ENCODE measurements at regions not wholly inside any gene's neighbourhood (a gene's known extent, or its start where the extent isn't known, plus 50 kb on each side); places are given as distances from the start of the nearest gene placed in this dataset.
"Not testable (repeated sequence)": the region's sequence is repeated elsewhere in the genome, so short reads cannot be mapped to it uniquely, and the experiment has no call there.

DNA sequence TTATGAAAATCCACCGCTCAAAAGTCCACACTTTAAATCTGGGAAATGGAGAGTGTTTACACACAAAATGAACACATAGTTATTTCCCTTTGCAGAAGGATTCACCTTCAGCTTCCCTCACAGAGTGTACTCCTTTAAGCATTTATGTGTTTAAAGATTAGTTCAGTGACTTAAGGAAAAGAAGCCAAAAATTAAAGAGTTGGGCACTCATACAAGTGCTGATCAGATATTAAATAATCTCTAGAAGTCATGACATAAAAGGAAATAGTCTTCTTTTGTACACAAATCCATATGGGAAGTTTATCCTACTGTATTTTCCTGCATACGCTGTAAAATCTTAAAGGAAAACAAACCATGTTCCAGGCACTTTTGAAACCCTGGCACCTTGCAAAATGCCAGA is 174.2 kb downstream of the LNPK start:
- no peak for DNase-seq

DNA sequence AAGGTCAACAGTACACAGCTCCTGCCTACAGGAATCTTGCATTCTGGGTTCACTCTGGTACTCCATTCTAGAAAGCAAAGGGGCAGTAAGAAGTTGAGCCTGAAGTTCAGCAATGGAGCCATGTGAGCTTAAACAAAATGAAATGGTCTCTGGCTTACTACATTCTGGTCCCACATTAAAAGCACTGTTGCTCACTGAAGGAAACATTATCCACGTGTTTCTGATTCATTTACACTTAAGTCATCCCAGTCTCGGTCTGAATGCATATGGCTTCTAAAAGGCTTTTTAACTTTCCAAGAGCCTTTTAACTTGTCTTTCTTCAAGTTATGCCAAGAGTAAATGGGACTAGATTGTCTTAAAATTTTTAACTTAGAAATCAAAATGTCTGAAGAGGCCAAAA is 177.8 kb downstream of the LNPK start:
- no peak for DNase-seq

DNA sequence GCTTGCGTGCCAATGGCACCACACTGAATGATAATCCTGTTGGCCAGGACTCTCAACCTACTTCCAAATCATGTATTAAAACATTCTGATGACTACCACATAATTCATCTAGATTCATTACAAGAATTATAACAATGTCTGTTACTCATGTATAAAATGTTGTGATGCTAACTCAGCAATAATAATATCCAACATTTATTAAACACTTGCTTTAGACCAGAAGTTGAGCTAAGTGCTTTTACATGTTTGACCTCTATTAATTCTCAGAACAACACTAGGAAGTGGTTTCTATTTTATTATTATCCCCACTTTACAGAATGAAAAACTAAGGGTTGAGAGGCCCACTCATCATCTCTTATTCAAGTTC is 178.4 kb downstream of the LNPK start:
- DNase-seq: no peak

DNA sequence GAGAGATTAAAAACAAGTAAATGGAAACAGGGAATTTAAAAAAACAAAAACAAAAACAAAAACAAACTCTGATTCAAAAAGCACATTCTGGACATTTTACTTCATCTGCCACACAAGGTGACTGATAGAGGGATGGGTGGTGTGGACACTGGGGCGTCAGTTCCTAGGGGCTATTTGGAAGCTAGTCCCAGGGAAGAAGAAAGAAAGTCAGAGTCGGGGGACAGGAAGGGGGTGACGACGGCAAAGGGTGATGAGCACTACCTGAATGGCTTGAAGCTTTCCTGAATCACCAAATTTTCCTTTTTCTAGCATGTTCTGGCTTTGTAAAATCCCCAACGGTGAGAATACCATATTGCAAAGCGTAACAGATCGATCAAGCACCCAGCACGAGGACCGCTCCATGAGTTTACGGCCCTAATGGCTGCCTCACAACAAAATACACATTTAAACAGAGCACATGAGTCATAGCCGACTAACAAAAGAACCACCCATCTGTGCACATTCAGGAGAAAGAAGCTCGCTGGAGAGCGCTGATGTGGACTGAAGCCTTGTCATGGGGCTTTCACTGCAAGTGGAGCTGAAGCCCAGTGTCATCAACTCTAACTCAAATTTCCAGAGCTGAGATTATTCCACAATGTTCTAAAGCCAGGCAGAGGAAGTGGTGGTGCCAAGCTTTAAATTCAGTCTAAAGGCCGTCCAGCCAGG is 178.9 kb downstream of the LNPK start:
- no peak for DNase-seq

DNA sequence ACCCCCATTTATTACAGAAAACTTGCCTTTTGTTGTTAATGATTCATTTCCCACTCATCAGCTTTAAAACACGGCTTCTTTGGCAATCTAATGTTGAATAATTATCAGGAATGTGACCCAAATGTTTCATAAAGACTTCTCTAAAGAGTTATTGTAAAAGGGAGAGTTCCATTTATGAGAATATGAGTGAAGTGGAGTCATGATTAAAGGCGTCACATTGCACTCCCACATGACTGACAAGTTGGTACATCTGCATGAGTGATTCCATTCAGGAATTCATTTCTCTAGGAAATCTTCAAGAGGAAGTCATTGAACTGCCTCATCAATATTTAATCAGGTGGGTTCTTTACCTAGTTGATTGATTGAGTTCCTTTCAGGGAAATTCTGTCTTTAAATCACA is 184.8 kb downstream of the LNPK start:
- DNase-seq: no peak

DNA sequence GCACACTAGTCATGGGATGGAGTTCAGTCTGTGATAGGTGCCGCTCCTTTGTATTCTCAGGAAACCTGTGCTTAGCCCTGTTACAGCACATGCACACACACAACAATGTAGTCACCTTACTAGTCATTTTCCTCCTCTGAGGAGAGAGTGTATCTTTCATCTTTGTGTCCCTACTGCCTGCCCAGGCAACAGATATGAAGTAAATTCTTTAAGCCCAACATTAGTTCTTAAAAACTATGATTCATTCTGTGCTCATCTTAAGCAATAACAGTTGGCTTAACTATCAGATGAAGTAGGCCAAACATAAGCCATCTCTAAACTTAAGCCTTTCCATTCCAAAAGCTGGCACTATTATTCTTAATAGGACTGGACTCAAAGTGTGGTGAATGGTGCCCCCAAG is 186.5 kb downstream of the LNPK start:
- DNase-seq: no peak

DNA sequence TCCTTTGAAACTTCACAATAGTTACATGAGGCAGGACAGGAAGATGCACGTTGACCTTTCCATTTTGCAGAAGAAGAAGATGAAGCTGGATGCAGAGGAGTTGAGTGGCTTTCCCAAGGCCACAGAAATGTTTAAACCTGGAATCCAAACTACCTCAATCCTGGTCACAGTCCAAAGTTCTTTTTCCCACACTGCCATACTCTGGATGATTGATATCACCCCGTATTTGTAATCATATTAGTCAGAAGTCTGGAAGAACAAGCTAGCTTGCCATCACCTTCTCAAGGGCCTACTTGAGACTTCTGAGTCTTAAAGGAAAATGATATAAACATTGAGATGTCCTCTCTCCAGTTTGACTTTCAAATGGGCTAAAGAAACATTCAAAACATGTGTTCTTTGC is 190.1 kb downstream of the LNPK start:
- DNase-seq: no peak

DNA sequence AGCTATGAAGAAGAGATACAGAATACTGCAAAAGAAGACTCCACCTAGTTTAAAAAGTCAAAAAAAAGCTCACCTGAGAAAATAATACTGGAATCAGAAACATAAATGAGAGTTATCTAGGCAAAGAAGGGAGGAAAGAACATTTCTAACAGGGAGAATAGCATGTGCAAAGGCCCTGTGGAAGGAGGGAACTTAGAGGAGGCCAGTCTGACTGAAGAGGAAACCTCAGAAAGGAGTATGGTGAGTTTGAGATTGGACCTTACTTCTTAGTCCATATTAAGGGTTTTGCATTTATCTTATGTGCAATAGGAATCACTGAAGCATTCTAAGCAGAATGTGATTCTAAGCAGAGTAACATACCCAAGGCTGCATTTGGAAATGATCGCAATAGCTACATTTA is 193.2 kb downstream of the LNPK start:
- no peak for DNase-seq

DNA sequence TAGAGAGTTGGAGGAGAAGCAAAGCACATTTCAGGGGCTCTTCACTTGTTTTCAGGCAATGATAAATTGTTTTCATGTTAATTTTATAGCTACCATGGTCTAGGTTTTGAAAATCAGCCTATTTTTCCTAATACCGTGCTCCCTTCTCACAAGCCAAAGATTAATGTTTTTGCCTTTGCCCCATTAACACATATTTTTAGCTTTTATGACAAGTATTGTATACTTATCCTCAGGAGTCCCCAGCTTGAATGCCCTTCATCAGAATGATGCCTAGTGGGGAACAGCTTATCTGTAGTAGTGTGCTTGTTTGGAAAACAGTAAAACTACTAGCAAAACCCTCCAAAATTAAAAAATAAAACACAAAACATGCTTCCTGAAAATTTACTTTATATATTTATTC is 194.0 kb downstream of the LNPK start:
- DNase-seq: no peak

DNA sequence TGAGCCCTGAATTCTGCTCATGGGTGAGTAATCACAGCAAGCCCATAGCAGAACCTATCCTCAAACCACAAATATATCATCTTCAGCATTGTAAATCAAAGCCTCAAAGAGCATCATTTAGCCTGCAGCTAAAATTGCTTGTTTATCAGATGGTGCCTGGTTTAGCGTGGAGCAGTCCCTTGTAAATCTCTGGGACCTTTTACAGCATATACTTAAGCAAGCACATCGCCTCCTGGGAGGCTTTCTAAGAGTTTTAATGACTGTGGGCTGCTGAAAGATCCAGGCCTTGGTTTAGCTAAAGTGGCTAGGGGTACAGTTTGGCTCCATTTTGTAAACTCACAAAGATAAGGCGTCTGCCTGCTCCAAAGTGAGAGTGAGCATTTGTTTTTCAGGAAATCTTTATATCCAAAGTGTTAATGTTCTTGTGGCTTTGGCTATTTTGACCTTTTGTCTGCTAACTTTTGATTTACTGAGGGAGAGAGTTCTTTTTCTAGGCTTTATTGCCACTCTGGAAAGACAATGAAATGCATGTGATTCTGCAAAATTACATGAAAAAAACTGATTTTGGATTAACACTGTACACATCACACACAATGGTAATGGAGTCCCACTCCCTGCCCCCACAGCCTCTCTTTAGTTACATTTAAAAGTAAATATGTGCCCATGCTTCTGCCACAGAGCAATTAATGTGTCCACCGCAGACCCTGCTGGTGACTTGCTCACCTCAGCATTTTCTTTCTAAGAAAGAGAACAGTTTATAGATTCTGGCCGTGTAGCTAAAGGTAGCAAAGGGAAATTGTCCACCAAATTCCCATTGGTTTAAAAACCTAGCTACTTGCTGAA is 194.8 kb downstream of the LNPK start:
- DNase-seq: no peak

DNA sequence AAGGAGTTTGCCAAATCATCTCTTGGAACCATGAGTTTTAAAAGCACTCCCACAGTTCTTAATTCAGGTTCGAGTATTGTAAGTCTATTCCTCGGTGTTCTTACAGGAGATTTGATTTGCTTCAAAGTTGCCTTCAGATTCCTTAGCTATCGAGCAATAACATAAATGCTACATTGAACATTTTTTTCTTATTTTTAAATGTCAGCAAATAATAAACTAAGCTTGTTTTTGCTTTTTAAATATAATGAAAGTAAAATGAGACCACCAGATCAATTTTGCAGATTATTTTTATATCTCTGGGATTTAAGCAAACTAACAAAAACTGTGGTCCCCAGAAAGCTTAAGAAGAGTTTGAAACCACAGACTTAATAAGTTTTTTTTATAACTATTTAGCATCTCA is 195.5 kb downstream of the LNPK start:
- no peak for DNase-seq

DNA sequence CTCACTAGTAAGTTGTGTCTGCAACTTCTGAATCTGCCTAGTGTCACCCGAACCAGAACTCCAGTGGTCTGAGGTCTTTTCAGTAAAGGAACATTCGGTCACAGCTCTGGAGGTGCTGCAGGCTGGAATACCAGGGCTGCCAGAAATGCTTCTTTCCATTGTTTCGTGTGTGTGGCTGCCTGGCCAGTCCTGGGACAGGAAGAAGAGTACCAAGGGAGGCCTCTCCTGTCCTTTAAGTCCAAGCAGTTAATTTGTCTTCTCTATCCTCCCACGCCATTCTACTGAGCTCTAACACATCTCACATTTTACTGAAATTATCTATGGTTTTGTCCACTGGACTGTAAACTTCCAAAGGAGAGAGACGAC is 196.0 kb downstream of the LNPK start:
- DNase-seq: no peak

DNA sequence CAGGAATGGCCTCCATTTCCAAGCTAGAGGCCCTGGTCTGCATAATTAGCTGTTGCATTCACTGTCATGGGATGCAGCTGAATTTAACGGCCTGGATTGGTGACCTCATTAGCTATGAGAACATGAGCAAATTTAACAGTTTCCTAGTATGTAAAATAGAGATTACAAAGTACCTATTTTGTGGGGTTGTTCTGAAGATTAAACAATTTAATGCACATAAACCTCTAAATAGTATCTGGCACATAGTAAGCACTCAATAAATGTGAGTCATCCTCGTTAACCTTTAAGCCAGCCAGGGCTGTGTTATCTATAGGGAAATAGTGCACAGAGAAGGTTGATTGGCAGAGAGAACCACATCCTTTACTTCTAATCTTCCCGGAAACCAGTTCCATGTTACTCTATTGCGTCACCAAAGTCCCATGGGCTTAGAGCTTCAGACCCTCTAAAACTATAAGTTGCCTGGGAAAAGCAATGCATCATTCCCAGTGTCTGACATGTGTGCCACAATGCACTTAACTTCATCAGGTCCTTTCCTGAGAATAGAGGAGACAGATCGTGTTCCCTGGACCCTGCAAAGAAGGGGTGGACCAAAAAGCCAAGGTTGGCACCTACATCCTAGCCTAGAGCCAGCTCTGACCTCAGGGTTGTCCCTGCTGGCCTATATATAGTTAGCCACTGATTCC is 196.5 kb downstream of the LNPK start:
- no peak for DNase-seq

DNA sequence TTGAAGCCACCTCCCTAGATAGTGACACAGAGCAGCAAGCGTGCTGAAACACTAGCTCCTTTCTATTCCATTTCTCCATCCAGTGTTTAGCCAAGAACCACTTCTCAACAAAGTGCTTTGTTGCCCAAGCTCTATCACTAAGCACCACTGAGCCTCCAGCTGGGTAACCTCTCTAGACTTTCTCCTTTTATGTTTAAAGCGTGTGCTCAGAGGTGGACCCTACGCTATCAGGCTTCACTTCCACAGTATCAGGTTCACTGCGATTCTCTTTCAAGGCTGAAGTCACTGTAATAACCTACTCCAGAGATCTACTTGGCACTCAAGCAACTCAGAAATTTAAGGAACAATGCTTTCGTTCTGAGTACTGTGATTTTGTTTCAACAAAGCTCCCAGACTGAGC is 197.9 kb downstream of the LNPK start:
- no peak for DNase-seq

DNA sequence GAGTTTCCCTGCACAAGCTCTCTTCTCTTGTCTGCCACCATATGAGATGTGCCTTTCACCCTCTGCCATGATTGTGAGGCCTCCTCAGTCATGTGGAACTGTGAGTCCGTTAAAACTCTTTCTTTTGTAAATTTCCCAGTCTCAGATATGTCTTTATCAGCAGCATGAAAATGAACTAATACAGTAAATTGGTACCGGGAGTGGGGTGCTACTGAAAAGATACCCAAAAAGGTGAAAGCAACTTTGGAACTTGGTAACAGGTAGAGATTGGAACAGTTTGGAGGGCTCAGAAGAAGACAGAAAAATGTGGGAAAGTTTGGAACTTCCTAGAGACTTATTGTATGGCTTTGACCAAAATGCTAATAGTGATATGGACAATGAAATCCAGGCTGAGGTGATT is 205.6 kb downstream of the LNPK start:
- DNase-seq: not testable (repeated sequence)

DNA sequence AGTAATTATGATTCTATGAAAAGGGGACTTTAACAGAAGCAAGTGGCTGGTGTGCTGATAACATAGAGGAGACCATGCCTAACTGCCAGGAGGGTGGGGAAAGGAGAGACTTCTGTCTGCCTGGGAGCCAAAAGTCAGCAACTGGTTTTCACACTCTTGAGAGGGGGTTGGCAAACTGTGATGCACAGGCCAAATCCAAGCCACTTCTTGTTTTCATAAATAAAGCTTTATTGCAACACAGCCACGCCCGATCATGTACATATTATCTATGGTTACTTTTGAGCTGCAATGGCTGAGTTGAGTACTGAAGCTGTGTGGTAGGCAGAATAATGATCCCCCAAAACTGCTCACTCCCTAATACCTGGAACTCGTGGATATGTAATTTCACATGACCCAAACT is 208.4 kb downstream of the LNPK start:
- no peak for DNase-seq

DNA sequence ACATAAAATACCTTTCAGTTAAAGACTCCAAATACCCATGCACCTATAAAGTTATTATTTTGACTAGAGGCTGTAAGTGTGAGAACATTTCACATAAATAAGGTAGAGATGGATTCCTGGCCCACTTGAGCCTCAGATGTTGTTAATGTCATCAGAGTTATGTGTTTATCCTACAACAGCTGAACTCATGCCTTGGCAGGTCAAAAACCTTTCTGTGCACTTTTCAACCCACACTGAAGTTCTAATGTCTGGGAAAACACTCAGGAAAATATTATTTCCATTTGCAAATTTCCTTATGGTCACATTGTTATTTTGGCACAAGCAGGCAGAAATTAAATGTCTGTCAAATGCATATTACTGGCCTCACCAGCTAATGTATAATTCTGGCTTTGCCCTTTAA is 209.2 kb downstream of the LNPK start:
- DNase-seq: no peak

DNA sequence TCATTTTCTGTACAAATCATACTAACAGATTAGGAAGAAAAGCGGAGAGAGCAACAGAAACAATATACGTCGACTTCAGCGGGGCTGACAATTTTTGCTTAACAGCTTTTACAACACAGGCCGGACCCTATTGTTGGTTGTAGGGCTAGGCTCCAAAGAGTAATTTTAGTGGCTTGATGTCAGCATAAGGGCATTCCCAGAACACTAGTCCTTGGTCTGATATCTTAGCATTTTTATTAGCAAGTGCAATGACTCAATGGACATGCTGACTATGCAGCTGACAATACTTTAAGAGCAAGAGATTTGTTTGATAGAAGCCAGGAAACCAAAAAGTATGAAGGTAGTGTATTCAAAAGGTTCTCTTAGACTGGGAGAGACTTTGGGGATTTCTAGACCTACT is 209.9 kb downstream of the LNPK start:
- DNase-seq: no peak

DNA sequence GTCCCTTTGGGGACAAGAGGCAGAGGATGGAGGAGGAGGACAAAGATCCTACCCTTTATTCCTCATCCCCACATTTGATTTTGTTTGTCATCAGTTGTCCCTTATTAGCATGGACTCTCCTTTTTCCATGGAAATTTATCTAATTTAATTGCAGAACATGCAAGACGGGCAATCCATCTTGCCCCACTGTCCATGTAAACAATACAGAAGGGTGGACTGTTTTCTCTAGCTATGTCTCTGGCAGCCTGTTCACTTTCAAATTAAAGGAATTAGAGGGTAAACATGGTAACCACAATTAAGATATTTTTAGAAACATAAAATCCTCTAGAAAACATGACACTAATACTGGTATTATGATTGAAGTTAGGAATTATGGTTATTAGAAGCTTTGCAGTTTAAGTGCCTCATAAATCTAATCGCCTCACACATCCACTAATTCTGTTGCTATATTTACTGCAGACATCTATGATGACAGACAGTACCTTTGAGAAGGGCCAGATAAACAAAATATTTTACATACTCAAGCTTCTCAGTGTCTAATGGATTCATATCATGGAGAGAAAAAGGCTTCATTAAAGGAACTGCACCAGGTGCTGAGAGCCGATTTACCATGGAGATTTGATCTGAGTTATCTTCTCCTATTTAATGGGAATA is 215.5 kb downstream of the LNPK start:
- no peak for DNase-seq

DNA sequence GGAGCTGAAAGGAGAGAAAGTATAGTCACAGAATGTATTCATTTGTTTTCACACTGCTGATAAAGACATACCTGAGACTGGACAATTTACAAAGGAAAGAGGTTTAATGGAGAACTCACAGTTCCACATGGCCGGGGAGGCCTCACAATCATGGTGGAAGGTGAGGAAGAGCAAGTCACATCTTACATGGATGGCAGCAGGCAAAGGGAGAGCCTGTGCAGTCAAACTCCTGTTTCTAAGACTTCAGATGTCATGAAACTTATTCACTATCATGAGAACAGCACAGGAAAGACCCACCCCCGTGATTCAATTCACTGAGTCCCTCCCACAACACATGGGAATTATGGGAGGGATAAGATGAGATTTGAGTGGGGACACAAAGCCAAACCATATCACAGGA is 224.7 kb downstream of the LNPK start:
- DNase-seq: not testable (repeated sequence)

DNA sequence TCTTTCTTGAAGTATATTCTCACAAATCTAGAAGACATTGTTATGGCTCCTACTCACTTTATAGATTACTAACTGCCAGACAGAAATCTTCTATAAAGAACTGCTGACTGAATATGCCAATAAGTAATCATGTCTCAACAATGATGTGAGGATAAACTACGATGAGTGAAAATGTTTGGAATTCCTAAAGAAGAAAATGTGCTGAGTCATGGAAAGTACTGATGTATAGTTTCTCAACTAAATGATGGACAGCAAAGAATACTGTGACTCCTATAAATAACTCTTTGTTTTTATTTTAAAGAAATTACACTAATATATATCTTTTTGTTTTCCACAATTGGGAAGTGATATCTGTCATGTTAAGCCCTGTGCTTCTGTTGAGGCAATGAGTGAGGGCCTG is 232.9 kb downstream of the LNPK start:
- DNase-seq: no peak

DNA sequence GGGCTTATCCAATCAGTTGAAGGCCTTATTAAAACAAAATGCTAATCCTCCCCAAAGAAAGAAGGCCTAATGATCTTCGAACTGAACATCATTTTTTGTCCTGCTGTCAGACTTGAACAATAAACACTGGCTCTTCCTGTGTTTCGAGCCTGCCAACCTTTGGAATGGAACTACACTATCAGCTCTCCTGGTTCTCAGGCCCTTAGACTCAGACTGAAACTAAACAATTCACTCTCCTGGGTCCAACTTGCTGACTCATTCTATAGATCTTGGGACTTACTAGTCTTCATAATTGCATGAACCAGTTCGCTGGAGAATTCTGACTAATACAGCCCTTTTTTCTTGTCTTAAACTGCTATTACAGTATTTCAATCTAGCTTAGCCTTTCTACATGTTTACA is 235.2 kb downstream of the LNPK start:
- DNase-seq: no peak

DNA sequence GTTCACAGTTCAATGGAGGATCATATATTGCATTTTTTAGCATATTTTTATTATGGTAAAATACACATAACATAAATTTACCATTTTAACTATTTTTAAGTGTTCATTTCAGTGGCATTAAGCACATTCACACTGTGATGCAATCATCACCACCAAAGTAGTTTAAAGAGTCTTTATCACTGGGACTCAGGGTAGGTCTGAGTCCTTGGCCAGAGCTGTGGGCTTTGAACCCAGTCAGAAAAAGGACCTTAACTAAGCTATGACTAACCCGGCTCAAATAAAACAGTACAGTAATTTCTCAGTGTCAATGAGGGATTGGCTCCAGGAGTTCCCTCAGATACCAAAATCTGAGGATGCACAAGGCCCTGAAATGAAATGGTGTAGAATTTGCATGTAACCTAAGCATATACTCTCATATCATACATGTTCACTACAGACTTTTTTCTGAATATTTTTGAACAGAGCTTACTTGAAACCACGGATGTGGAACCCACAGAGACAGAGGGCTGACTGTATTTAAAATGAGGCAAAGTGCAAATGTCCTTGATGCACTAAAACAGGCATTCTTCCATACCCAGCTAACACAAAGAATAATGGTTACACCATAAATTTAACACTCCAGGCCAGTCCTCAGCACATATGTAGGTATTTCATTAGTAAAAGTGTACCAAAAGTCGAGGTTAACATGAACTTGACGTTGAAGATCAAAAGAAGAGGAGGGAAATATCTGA is 246.2 kb downstream of the LNPK start:
- DNase-seq: no peak
